22Rv1 (cell line): ENCODE measurements at regions not wholly inside any gene's neighbourhood (a gene's known extent, or its start where the extent isn't known, plus 50 kb on each side); places are given as distances from the start of the nearest gene placed in this dataset.

Experiments
- CTCF ChIP-seq: fragments of 450-650 bp; IDR thresholded peaks from 2 replicates; pipeline ENCODE4 v1.5.1; 2017; ENCODE audit warnings: mild to moderate bottlenecking
- ZFX ChIP-seq: fragments of 450-650 bp; IDR thresholded peaks from 2 replicates; pipeline ENCODE4 v1.6.1; 2017; ENCODE audit warnings: antibody characterized with exemption, borderline replicate concordance

DNA sequence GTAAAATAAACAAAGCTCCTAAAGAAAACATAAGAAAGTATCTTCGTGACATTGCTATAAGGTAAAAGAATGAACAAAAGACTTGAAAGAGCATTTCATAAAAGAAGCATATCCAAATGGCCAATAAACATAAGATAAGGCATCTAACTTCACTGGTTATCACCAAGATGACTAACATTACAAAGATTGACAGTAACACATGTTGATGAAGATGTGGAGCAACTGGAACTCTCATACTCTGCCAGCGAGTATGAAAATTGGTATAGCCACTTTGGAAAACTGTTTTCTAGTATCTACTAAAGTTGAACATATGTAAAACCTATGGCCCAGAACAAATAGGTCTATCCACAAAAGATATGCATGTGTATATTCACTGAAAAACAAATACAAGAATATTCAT, 150.5 kb downstream of the SNX18 start:
- no peak for TF ChIP-seq CTCF
- TF ChIP-seq ZFX, result no peak
